Fibroblast of skin of scalp (primary cell): ENCODE measurements at regions not wholly inside any gene's neighbourhood (a gene's known extent, or its start where the extent isn't known, plus 50 kb on each side); places are given as distances from the start of the nearest gene placed in this dataset.

Source experiments
- DNase-seq: peaks from one replicate; pipeline ENCODE4 v3.0.0-alpha.2; 2013

DNA sequence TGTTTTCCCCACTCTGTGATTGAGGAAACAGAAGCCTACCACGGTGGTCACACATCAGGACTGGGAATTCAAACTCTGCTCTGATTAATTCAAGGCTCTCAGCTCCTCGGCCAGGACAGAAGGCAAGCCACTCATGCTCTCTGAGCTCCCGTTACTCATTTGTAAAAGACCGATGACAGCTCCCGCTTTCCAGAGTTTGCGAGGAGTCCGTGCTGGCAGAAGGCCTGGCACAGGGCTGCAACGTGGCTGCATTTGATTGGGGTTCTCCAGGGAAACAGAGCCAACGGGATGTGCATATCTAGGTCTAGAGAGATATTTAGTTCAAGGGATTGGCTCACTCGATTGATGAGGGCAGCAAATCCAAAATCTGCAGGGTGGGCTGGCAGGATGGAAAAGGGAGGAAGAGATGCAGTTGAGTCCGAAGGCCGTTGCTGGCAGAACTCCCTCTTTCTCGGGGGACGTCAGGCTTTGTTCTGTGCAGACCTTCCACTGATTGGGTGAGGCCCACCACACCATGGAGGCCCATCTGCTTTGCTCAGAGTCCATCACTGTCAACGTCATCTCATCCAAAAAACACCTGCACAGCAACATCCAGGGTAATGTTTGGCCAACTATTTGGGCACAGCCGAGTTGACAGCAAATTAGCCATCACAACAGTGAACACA, 215.5 kb upstream of the RPL38 start:
- no peak for DNase-seq

DNA sequence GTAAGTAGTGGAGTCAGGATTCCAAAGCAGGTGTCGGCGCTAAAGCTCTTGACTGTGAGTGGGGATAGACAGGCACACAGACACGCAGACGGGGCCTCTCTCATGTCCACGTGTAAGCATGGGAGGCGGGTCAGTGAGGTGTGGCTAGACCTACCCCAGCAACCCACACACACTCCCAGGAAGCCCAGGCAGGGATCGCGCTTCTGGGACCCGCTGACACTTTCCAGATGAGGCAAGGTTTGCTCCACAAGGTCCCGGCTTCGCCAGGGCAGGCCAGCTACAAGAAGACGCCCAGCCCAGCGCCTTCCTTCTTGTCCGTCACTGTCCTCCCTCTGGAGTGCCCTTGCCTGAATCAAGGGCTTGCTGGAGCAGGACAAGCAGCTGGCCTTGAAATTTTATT, 213.8 kb upstream of the RPL38 start:
- DNase-seq: no peak

DNA sequence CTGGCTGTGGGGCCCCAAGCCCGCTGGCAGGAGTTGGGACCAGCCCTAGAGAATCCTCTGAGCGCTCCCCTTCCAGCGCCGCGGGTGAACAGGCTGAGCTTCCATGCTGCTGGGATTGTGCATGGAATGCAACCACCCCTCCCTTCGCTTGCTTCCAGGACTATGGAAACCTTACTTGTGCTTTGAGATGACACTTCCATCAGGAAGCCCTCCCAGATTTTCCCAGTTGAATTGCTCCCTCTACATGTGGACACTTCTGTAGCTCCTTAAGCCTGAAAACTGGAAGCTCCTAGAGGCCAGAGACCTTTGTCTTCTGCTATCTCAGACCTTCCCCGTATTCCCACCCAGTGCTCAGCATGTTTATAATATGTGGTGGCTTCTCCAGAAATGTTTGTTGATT, 213.2 kb upstream of the RPL38 start:
- no peak for DNase-seq

DNA sequence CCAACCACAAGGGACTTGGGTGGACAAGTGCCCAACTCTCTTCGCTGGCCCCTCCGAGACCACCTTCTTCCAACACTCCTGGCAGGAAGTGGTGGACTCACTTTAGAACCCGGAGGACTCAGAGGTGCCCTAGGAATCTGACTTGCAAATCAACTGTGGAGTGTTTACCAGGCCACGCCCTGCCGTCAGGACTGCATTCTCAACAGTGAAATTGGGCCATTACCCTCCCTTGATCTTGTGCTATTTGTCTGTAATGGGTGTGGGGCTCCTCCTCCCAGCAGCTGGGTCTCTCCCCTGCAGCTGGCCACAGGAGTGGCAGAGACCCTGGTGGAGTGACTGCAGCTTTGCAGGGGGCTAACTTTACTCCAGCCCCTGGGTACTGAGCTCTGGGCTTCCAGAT, 212.2 kb upstream of the RPL38 start:
- no peak for DNase-seq

- DNase-seq: no peak
These were observed 208.5 kb upstream of the RPL38 start for GRCh38 chr17:73994946-73995345.

DNA sequence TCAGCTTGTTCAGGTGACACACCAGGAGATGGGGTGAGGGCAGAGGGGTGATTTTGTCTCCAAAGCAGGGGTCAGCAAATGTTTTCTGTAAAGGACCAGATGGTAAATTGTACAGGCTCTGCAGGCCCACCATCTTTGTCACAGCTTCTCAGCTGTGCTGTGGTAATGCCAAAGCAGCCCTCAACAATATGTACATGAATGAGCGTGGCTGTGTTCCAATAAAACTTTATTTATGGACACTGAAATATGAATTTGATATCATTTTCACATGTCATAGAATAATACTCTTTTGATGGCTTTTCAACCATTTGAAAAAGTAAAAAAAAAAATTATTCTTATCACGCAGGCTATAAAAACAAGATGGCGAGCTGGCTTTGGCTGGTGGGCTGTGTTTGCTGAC, 206.4 kb upstream of the RPL38 start:
- DNase-seq: no peak

DNA sequence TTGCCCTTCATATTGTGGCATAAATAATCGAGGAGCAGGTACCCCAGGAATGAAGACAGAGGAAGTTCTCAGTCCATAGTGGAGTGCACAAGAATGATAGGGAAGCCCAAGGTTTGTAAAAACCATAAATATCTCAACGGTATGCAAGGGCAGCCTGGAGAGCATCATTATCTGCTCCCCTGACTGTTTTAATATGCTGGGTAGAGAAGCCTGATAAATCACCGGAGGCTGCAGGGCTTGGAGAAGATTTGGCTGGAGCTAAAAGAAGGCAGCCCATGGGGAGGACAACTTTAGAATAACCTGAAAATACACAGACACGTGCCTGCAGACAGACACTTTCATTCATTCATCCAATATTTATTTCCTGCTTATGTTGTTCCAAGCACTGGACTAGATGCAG, 205.2 kb upstream of the RPL38 start:
- no peak for DNase-seq

DNA sequence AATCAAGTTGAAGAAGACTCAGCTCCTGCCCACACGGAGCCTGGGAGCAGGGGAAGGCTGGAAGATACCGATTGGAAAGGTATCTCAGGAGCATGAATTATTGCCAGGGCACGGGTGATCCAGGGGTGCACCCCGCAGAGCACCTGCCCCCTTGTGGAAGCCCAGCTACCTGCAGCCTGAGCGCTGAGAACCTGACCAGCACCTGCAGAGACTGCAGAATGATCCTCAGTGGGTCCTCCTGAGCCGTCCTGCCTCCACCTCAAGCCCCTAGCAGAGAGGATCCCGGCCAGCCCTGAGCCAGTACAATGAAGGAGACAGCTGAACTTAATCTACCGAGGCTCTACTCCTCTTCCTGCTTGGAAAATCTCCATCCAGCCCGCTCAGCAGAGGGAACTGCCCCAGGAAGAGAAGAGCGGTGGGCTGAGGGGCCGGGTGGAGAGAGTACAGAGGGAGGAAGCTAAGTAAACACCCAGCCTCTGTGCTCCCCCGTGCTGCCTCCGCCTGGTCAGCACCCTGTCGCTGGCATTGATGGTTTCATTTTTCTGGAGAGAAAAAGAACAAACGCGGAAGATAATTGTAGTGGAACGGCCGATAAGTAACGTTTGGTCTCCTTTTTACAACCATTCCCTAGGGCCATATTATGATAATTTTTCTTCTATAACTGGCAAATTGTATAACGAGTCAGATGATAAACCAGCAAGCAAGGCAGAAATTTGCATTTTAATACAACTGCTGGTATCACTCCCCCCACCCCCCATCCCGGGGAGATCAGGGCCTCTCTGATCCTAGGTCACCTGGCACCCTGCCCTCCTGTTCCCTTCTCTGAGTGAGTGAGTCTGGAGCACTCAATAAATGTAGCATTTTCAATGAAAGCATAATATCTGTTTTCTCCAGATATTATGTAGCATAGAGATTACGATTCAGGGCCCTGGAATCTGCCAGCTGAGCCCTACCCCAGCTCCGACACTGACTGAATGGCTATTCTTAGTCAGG, 204.5 kb upstream of the RPL38 start:
- DNase-seq: no peak

GRCh38 chr17:74001145-74001544, 202.3 kb upstream of the RPL38 start:
- no peak for DNase-seq

- DNase-seq: no peak
These were observed 201.2 kb upstream of the RPL38 start for GRCh38 chr17:74002241-74002640.

GRCh38 chr17:74004056-74004455, 199.4 kb upstream of the RPL38 start:
- DNase-seq: no peak

GRCh38 chr17:74005790-74006189, 197.7 kb upstream of the RPL38 start:
- no peak for DNase-seq

DNA sequence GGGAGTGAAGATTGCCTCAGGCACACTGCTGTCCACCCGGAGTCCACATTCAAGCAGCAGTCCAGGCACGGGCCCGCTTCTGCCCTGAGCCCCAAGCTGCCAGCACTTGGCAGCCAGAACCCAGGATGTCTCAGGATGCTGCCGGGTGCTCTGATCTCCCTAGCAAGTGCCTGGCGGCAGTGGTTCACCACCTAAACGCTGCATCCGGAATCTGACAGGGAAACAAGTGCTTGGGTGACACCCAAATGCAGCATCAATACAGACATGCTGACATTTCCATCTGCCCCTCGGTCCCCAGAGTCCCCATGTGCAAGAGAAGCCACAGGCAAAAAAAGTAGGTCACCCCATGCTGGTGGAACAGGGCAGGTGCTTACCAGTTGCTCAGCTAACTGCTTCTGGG, 197.1 kb upstream of the RPL38 start:
- DNase-seq: no peak

- DNase-seq: no peak
These were observed 195.3 kb upstream of the RPL38 start for GRCh38 chr17:74008196-74008595.

GRCh38 chr17:74009056-74009625, 194.3 kb upstream of the RPL38 start:
- no peak for DNase-seq

DNA sequence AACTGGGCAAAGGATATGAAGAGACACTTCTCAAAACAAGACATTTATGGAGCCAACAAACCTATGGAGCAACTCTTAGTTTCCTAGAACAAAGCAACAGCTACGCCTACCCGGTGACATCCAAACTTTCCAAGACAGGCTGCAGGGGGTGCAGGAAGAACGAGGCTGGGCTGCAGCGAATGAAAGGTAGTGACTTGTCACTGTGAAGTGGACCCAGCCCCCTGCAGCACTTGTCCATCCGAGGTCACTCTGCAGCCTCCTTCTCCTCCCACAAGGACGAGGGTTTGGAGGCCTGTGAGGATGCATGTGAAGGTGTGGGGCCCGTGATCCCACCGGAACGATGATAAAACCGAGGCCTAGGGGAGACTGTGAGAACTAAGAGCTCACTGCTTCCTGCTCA, 192.6 kb upstream of the RPL38 start:
- no peak for DNase-seq

- peak; percentile 3 for DNase-seq
These were observed 191.5 kb upstream of the RPL38 start for GRCh38 chr17:74011966-74012365.

GRCh38 chr17:74012465-74012864, 191.0 kb upstream of the RPL38 start:
- DNase-seq: no peak

DNA sequence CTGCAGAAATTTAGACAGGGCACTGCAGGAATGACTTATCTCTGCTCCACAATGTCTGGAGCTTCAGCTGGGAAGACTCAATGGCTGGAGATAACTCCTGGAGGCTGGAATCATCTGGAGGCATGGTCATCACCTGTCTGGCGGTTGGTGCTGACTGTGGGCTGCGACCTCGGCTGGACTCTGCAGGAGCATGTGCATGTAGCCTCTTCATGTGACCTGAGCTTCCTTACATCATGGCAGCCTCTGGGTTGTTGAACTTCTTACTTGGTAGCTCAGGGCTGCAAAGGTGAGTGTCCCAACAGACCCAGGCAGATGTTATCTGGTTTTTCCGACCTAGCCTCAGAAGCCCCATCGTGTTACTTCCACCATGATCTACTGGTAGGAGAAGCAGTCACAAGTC, 188.2 kb upstream of the RPL38 start:
- DNase-seq: no peak

GRCh38 chr17:74015990-74016389, 187.5 kb upstream of the RPL38 start:
- DNase-seq: no peak

DNA sequence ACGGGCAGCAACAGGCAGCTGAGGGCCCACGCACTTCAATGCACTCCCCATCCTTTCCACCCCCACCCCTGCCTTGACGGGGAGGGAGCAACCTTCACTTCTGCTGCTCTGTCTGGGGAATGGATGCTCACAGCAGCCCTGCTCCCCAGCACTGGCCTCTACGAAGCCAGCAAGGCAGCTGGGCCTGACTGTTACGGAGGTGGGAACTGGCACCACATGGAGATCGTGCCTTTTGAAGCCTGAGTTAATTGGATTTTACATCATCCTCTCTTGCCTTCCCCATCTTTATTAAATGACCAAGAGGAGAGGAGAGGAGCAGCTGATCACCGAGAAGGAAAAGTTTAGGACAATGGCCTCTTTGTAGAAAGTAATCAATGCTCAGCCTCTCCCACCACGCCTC, 187.0 kb upstream of the RPL38 start:
- DNase-seq: no peak

GRCh38 chr17:74017466-74017865, 186.0 kb upstream of the RPL38 start:
- no peak for DNase-seq

DNA sequence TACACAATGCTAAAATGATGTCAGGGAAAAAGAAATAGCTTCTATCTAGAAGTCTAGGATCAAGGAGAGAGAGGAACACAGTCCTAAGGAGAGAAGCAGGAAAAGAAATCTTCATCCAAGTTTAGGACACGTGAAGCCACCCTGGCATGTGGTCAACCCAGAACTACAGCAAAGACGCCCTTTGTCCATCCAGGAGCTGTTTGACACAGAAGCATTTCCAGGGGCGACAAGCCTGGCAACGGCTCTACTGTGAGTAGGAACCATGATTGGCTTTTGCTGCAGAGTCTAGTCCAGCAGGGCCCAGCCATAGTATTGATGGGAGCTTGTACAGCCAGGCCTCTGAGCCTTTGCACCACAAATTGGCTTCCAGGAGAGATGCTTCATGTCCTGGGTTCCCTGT, 185.4 kb upstream of the RPL38 start:
- DNase-seq: no peak

DNA sequence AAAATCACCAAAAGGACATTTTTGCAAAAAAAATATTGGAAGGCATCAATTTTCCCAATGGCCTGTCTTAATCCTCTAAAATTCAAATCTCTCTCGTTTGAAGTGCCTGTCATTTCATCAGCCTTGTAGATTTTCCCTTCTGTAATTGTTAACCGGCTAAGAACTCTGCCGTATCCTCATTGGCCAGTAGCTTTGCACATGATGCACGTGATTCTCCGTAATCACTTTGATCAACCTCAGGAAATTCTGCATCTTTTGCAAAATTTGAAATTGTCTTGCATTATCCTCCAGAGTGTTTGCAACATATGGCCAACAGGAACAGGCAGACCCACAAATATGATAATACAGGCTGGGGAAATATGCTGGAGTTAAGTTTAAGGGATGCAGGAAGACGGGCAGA, 184.2 kb upstream of the RPL38 start:
- no peak for DNase-seq
